GM20000 (cell line): ENCODE measurements at regions not wholly inside any gene's neighbourhood (a gene's known extent, or its start where the extent isn't known, plus 50 kb on each side); places are given as distances from the start of the nearest gene placed in this dataset.
"Not testable (repeated sequence)": the region's sequence is repeated elsewhere in the genome, so short reads cannot be mapped to it uniquely, and the experiment has no call there.

ENCODE experiments used
- DNase-seq: peaks from one replicate; pipeline ENCODE4 v3.0.0; 2012; ENCODE audit warnings: low spot score
- TF ChIP-seq, protein P1 (sequence below): IDR thresholded peaks from 2 replicates; pipeline ENCODE4 v1.5.1; 2012; ENCODE audit warnings: mild to moderate bottlenecking, control low read depth; ENCODE audit errors: extremely low read depth, missing control alignments

DNA sequence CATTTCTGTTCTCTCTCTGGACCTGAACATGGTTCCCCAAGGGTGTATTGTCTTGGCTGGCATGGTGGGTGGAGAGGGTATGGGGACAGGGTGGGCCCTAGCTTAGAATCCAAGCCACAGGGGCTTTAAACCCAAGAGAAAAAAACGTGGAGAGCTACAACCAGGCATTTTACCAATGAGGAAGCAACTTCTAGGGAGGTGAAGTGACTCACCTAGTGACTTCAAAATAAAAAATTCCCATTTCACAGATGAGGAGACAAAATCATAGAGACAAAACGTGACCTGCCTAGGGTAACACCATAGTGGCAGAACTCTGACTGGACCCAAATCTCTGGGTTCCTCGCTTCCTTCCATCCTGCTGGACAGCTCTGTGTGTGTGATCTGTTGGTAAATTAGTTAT lies 216.8 kb downstream of the RPLP1 start:
- no peak for DNase-seq
- TF ChIP-seq, protein P1, sequence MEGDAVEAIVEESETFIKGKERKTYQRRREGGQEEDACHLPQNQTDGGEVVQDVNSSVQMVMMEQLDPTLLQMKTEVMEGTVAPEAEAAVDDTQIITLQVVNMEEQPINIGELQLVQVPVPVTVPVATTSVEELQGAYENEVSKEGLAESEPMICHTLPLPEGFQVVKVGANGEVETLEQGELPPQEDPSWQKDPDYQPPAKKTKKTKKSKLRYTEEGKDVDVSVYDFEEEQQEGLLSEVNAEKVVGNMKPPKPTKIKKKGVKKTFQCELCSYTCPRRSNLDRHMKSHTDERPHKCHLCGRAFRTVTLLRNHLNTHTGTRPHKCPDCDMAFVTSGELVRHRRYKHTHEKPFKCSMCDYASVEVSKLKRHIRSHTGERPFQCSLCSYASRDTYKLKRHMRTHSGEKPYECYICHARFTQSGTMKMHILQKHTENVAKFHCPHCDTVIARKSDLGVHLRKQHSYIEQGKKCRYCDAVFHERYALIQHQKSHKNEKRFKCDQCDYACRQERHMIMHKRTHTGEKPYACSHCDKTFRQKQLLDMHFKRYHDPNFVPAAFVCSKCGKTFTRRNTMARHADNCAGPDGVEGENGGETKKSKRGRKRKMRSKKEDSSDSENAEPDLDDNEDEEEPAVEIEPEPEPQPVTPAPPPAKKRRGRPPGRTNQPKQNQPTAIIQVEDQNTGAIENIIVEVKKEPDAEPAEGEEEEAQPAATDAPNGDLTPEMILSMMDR, result no peak

DNA sequence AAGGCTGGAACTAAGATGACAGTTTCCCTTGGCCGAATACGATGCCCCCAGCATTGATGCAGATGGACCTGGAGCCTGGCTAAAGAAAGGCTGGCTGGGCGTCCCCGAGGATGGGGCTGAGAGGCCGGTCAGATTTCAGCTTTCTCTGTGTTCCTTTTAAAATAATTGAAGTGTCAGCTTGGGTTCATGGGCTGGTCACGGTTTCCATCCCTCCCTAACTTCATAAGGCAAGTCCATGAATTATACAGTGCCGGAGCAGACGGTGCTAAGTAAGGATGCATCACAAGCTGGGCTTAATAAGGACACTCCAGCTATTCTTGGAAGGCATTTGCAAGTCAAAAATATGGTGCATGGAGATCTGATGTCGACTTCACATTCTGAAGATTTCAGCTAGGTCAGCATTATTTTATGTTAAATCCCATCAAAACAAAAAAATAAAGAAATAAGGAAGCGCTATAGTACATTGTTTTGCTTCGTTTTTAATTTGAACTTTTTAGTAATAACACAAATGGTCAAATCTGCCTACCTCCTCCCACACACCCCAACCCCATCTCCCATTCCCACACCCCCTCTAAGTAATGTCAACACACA lies 220.8 kb downstream of the RPLP1 start:
- TF ChIP-seq, protein P1, result no peak
- DNase-seq, result no peak

DNA sequence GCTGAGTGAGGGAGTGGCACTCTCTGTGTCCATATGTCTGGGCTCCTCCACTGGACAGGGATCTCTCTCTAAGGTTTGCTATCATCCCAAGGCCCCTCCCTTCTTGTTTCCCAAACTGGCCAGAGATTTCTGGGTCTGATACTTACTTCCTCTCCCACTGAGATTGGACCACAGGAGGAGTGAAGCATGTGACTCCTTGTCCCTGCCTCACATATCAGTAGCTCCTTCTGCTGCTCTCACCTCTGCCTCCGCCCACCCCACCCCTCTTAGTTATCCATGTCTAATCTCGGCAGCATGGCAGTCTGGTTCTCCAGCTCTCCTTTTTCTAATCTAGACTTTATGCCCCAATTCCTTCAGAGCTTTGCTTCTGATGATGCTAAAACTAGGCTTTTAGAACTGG lies 223.1 kb downstream of the RPLP1 start:
- TF ChIP-seq, protein P1, result no peak
- no peak for DNase-seq

DNA sequence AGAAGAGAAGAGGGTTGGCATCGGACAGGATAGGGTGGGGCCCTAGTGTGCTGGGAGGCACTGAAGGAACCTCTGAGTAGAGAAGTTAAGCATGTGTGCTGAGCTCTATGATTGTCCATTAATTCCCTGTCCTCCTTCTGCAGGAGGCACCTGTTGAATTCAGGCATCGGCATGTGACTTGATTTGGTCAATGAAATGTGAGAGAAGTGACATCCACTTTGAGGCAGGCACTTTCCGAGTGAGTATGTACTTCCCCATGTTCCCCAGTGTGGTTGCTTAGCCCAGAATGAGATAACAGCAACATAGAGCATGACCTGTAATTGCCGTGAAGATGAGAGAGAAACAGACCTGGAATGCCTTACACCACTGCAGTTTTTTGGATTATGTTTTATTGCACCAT lies 224.8 kb downstream of the RPLP1 start:
- DNase-seq, result no peak
- TF ChIP-seq, protein P1, result no peak

DNA sequence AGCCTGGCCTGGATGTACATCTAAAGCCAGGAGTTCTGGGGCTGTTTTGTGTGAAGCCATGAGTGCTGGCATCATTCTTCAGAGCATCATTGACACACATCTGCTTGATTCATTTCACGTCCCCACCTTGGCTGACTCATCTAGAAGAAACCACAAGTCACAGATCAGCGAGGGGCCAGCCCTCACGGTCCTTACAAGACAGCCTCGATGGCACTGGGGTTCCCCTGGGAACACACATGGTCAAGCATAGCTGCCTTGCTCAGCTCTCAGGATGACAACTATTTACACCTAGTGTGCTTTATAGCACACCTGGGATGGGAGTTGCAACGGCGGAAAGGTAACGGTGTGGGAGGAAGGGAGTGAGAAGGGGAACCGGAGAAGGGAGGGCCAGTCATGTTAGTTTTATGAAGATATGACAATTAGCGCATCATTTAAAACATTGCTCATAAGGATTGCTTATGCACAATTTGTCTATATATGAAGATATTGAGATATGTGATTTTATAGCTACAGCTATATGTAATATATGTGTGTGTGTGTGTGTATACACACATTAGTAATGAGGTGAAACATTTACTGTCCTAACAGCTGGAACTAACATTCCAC lies 227.1 kb downstream of the RPLP1 start:
- TF ChIP-seq, protein P1, result no peak
- peak; percentile 63 for DNase-seq

DNA sequence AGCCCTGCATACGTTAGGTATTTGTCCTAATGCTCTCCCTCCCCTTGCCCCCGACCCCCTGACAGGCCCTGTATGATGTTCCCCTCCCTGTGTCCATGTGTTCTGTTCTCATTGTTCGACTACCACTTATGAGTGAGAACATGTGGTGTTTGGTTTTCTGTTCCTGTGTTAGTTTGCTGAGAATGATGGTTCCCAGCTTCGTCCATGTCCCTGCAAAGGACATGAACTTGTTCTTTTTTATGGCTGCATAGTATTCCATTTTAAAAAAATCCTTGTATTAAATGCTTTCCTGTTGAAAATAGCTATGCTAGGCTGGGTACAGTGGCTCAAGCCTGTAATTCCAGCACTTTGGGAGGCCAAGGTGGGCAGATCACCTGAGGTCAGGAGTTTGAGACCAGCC lies 232.2 kb downstream of the RPLP1 start:
- DNase-seq, result not testable (repeated sequence)

DNA sequence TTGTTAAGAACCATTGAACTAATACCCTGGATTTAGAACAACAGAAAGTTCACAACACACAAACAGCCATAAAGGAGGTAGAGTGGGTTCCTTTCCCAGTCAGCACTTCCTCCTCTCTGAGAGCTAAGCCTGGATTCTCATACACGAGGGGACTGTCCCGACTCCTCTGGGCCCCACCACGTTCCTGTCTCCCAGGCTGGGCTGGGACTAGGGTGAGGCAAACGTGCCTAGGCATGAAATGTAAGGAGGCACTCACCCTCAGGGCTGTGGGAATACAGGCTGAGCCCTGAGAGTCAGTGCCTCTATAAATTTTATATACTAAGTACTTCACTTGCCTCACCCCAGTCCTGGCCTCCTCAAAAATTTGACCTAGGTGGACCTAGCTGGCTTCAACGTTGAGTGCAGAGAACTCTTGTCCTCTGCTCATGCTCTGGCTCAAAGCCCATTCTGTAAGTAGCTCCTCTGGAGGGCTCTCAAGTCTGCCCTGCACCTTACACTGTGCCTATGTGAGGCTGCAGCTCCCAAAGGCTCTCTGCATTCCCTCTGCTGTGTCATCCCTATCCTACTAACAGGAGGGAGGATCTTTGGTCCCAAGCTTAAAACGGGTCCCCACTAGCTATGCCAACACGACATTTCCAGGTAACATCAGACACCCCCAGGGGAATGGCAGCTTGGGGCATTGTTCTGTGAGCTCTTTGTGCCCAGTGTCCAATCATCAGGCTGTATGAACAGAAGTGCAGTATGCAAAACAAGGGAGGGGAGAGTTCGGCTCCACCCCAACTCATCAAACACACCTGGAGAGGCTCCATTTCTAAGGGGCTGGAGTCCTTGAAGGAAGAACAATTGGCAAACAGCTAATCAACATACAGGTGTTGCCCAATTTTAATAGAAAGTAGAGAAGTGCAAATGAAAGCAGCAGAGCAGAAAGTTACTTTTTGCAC lies 233.2 kb downstream of the RPLP1 start:
- TF ChIP-seq, protein P1, result no peak
- no peak for DNase-seq

DNA sequence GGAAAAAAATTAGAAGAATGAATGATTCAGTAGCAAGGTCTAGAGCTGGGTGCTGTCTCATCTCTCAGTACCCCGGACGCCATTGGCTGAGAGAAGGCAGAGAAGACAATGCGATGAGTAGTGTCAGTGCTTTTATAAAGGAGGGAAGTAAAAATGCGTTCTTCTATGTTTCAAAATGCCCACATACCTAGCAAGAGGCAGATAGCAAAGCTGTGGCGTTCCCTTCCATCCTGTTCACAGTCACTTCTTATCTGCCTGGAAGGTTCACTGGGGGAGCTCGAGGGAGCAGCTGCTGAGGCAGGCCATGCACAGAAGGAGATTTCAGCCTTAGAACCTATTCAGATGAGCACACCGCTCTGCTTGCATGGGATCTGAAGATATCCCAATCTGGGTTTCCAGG lies 234.0 kb downstream of the RPLP1 start:
- DNase-seq, result no peak

More for the DNA sequence above, 234.0 kb downstream of the RPLP1 start:
- TF ChIP-seq, protein P1, result no peak
